Lower leg skin (tissue), 4 donors: ENCODE measurements at regions not wholly inside any gene's neighbourhood (a gene's known extent, or its start where the extent isn't known, plus 50 kb on each side); places are given as distances from the start of the nearest gene placed in this dataset.

Source experiments
- DNase-seq, 2 donors: peaks; one replicate each; pipeline ENCODE4 v3.0.0-alpha.2; 2019; ENCODE audit warnings: low spot score in 2 of 2
- H3K4me3 ChIP-seq: fragments of 200-600 bp; sonication (generic); 2 replicates; pipeline ENCODE4 v1.5.1; 2017; ENCODE audit warnings: mild to moderate bottlenecking, low read depth; ENCODE audit not compliant: poor library complexity, severe bottlenecking
- CTCF ChIP-seq, 3 donors: fragments of 450-650 bp; IDR thresholded peaks; one replicate each; pipeline ENCODE4 v1.5.1; 2016; ENCODE audit warnings: antibody characterized with exemption in 3 of 3, mild to moderate bottlenecking in 3 of 3, moderate library complexity in 2 of 3
- POLR2A ChIP-seq, 2 donors: fragments of 450-650 bp; IDR thresholded peaks; one replicate each; pipeline ENCODE4 v1.6.1; 2016 to 2017; ENCODE audit warnings: antibody characterized with exemption in 2 of 2, mild to moderate bottlenecking in 1 of 2, moderate library complexity in 1 of 2
- WGBS, 2 donors: methylation state at CpG; one replicate each; pipeline ENCODE4 v1.1.5; 2018; 5-methylcytosine and 5-hydroxymethylcytosine counted together
- intact Hi-C: fragments of 100-400 bp; cut with DNase I; formaldehyde crosslinking; loops from one replicate; pipeline ENCODE4 v1.15.0; 2023; ENCODE audit warnings: low total_unique reads

GRCh38 chr13:90535421-90535820, 812.1 kb upstream of the MIR17HG start:
- no peak for DNase-seq
- no peak for TF ChIP-seq CTCF (IDR thresholded peaks at IDR 0.05)
- WGBS, 2 donors: 48 to 66% methylated on average over 2 of the region's 2 CpGs
- no peak overlapping the region for H3K4me3 ChIP-seq
- intact Hi-C loops: no loop called here

- intact Hi-C loops: no loop called here
- 86 to 92% methylated on average over 2 of the region's 2 CpGs for WGBS, 2 donors
- TF ChIP-seq CTCF (IDR thresholded peaks at IDR 0.05): no peak
- no peak for TF ChIP-seq POLR2A (IDR thresholded peaks at IDR 0.05)
- H3K4me3 ChIP-seq: no peak overlapping the region
- DNase-seq: no peak
These were observed 809.4 kb upstream of the MIR17HG start for GRCh38 chr13:90538063-90538462.

GRCh38 chr13:90541346-90541745, 806.1 kb upstream of the MIR17HG start:
- no peak for DNase-seq
- intact Hi-C loops: no loop called here
- TF ChIP-seq CTCF (IDR thresholded peaks at IDR 0.05): no peak
- no peak for TF ChIP-seq POLR2A (IDR thresholded peaks at IDR 0.05)
- no peak overlapping the region for H3K4me3 ChIP-seq

GRCh38 chr13:90542959-90543505, 804.5 kb upstream of the MIR17HG start:
- intact Hi-C loops: no loop called here
- DNase-seq: no peak
- no peak for TF ChIP-seq POLR2A (IDR thresholded peaks at IDR 0.05)
- TF ChIP-seq CTCF (IDR thresholded peaks at IDR 0.05): no peak
- H3K4me3 ChIP-seq: no peak overlapping the region
- 74 to 83% methylated on average over 4 of the region's 4 CpGs for WGBS, 2 donors

GRCh38 chr13:90545070-90545840, 802.2 kb upstream of the MIR17HG start:
- DNase-seq: no peak
- intact Hi-C loops: no loop called here
- TF ChIP-seq CTCF (IDR thresholded peaks at IDR 0.05) (no peak), POLR2A (IDR thresholded peaks at IDR 0.05) (no peak)
- H3K4me3 ChIP-seq: no peak overlapping the region
- 88 to 94% methylated on average over 4 of the region's 4 CpGs for WGBS, 2 donors
